ENCODE measurements at regions not wholly inside any gene's neighbourhood (a gene's known extent, or its start where the extent isn't known, plus 50 kb on each side); places are given as distances from the start of the nearest gene placed in this dataset.

DNA sequence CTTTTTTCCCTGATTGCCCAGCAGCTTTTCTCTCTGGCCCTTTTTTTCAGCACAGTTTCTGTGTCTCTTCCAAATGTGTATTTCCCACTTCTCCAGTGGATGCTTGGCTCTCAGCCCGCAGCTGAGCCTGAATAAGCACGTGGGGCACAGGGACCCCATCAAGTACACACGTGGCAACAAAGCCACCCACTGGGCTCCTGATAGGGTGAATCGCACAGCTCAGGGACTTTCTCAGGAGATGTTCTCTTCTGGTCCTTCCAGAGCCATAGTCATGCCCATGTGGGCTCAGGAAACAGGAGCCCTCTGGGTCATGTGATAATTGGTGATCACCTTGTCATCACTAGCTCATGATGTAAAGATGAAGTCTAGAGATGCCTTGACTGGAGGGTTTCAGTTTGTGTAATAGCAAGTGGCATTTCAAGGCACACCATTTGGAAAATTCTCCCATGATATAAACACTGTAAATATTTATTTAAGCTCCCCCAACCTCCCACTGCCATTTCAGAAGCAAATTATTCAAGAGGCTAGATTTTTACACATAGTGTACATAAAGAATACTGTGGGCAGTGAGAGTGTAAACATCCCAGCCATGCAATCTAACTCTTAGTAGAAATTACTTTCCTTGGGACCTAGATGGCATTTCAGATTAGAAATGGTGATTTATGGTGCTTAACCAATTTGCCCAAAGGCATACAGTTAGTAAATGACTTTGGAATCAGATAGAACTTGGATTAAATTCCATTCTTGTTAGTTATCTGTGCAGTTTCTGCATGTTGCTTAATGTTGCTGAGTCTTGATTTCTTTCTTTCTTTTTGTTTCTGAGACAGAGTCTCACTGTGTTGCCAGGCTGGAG, 597.5 kb downstream of the SLC4A3 start:
- TF ChIP-seq, protein P1, sequence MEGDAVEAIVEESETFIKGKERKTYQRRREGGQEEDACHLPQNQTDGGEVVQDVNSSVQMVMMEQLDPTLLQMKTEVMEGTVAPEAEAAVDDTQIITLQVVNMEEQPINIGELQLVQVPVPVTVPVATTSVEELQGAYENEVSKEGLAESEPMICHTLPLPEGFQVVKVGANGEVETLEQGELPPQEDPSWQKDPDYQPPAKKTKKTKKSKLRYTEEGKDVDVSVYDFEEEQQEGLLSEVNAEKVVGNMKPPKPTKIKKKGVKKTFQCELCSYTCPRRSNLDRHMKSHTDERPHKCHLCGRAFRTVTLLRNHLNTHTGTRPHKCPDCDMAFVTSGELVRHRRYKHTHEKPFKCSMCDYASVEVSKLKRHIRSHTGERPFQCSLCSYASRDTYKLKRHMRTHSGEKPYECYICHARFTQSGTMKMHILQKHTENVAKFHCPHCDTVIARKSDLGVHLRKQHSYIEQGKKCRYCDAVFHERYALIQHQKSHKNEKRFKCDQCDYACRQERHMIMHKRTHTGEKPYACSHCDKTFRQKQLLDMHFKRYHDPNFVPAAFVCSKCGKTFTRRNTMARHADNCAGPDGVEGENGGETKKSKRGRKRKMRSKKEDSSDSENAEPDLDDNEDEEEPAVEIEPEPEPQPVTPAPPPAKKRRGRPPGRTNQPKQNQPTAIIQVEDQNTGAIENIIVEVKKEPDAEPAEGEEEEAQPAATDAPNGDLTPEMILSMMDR (IDR thresholded peaks at IDR 0.05; ENCODE audit: unreplicated experiment): no peak
- H3K27ac Mint-ChIP-seq (ENCODE audit: low read depth, unreplicated experiment): peak overlapping the region; percentile 23
- H3K9me3 Mint-ChIP-seq (ENCODE audit: unreplicated experiment): no peaks in the 10 kb centered on the region
- peak; percentile 66 for DNase-seq (ENCODE audit: unreplicated experiment)
- H3K4me1 Mint-ChIP-seq (ENCODE audit: insufficient read depth, unreplicated experiment): peaks cover 38% of the 10 kb centered on the region
- H3K27me3 Mint-ChIP-seq (ENCODE audit: insufficient read depth, unreplicated experiment): no peaks in the 10 kb centered on the region
- POLR2A ChIA-PET: interaction anchor here (0.6 to 4.2 kb wide), 12 partner anchors 12 to 140 kb away, joined by 3 to 16 read pairs (median 4); no protein-coding TSS in a partner anchor
- intact Hi-C loops (cut with micrococcal nuclease): loop anchor here (5.0 kb wide), 1 partner anchor 258 kb away; no protein-coding TSS in a partner anchor
- no peak overlapping the region for H3K4me3 Mint-ChIP-seq (ENCODE audit: unreplicated experiment)
- BruUV-seq (replicated peaks): no TSS peak
- H3K36me3 Mint-ChIP-seq (ENCODE audit: insufficient read depth, unreplicated experiment): no peaks in the 10 kb centered on the region
- CTCF ChIA-PET: interaction anchor here (0.6 to 1.5 kb wide), 8 partner anchors 23 to 1116 kb away, joined by 3 to 5 read pairs (median 3); no protein-coding TSS in a partner anchor

DNA sequence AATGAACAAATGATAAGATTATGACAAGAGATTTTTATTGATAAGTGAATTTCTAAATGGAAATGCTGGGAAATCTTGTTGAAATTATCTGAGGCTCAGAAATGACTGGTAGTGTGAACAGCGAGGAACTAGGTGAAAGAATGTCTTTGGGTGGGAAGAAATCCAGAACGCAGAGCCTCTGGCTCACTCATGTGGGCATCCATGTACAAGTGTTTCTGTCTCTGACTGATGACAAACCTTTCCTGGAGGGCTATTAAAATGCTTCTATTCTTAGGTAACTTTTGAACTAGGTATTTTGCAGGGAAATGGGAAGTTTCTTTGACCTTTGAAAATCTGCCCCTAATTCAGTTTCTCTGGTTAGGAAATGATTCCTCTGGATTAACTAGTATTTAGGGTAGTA, 598.6 kb downstream of the SLC4A3 start:
- no peaks in the 10 kb centered on the region for H3K9me3 Mint-ChIP-seq (ENCODE audit: unreplicated experiment)
- intact Hi-C loops (cut with micrococcal nuclease): loop anchor here (5.0 kb wide), 1 partner anchor 259 kb away; no protein-coding TSS in a partner anchor
- H3K4me1 Mint-ChIP-seq (ENCODE audit: insufficient read depth, unreplicated experiment): peaks cover 33% of the 10 kb centered on the region
- no peak overlapping the region for H3K27ac Mint-ChIP-seq (ENCODE audit: low read depth, unreplicated experiment)
- TF ChIP-seq, protein P1 (IDR thresholded peaks at IDR 0.05; ENCODE audit: unreplicated experiment): no peak
- POLR2A ChIA-PET: interaction anchor here (1.6 to 4.2 kb wide), 4 partner anchors 27 to 54 kb away, joined by 4 to 16 read pairs (median 12); no protein-coding TSS in a partner anchor
- CTCF ChIA-PET: interaction anchor here (0.6 to 0.9 kb wide), 2 partner anchors 1348 to 1799 kb away, joined by 3 read pairs; no protein-coding TSS in a partner anchor
- H3K36me3 Mint-ChIP-seq (ENCODE audit: insufficient read depth, unreplicated experiment): no peaks in the 10 kb centered on the region
- no peaks in the 10 kb centered on the region for H3K27me3 Mint-ChIP-seq (ENCODE audit: insufficient read depth, unreplicated experiment)
- no peak for DNase-seq (ENCODE audit: unreplicated experiment)
- no TSS peak for BruUV-seq (replicated peaks)
- H3K4me3 Mint-ChIP-seq (ENCODE audit: unreplicated experiment): no peak overlapping the region

DNA sequence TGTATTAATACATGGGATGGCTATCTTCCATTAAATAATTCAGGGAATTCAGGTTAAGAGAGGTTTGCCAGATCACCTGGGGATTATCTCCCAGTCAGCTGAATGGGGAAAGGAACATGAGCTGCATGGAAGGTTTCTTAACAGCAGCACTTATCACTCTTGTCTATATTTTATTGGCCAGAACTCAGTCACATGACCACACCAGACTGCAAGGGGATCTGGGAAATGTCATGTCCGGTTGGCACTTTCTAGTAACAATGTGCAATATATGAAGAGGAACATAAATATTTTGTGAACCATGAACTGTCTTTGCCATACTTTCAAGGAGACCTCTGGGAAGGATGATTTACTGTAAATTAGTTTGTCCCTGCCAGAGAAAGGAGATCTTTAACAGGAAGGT, 599.1 kb downstream of the SLC4A3 start:
- no TSS peak for BruUV-seq (replicated peaks)
- no peak for DNase-seq (ENCODE audit: unreplicated experiment)
- ChIA-PET POLR2A (interaction anchor here (3.5 to 4.2 kb wide), 2 partner anchors 28 to 51 kb away, joined by 13 to 16 read pairs; no protein-coding TSS in a partner anchor), CTCF (interaction anchor here (0.9 kb wide), 1 partner anchor 1799 kb away, joined by 3 read pairs; no protein-coding TSS in a partner anchor)
- no peak overlapping the region for H3K4me3 Mint-ChIP-seq (ENCODE audit: unreplicated experiment)
- H3K27ac Mint-ChIP-seq (ENCODE audit: low read depth, unreplicated experiment): peak overlapping the region; percentile 23
- no peaks in the 10 kb centered on the region for H3K9me3 Mint-ChIP-seq (ENCODE audit: unreplicated experiment)
- no peaks in the 10 kb centered on the region for H3K27me3 Mint-ChIP-seq (ENCODE audit: insufficient read depth, unreplicated experiment)
- no peaks in the 10 kb centered on the region for H3K36me3 Mint-ChIP-seq (ENCODE audit: insufficient read depth, unreplicated experiment)
- TF ChIP-seq, protein P1 (IDR thresholded peaks at IDR 0.05; ENCODE audit: unreplicated experiment): no peak
- intact Hi-C loops (cut with micrococcal nuclease): loop anchor here (5.0 kb wide), 1 partner anchor 259 kb away; no protein-coding TSS in a partner anchor
- H3K4me1 Mint-ChIP-seq (ENCODE audit: insufficient read depth, unreplicated experiment): peaks cover 33% of the 10 kb centered on the region

DNA sequence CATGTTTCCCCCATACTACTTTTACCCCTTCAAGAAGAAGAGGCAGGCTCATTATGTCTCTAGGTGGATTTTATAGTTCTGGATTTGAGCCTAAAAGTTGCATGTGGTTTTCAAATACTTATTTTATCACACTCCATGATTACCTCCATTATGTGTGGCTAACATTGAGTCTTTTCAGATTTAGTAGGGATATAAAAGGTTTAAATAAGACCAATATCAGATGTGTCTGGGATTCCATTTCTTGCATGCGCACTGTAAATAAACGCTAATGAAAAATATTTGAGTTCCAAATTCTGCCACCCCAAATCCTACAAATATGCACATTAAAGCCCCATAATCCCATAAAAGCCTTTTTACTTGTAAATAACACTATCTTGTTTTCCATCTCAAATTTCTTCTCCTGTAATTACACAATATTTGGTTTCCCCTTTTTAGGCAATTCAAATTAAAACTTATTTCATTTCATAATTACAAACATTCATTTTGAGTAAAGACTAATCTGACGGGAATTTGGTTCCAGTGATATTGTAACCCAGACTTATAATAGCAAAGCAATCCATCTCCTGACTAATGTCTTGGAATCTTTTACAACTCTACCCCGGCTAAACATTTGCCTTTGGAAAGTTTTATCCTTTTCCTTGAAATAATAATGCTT, 600.0 kb downstream of the SLC4A3 start:
- H3K27me3 Mint-ChIP-seq (ENCODE audit: insufficient read depth, unreplicated experiment): no peaks in the 10 kb centered on the region
- H3K27ac Mint-ChIP-seq (ENCODE audit: low read depth, unreplicated experiment): peak overlapping the region; percentile 23
- intact Hi-C loops (cut with micrococcal nuclease): loop anchor here (5.0 kb wide), 1 partner anchor 260 kb away; no protein-coding TSS in a partner anchor
- H3K4me1 Mint-ChIP-seq (ENCODE audit: insufficient read depth, unreplicated experiment): peaks cover 33% of the 10 kb centered on the region
- ChIA-PET CTCF (no interaction called here), POLR2A (interaction anchor here (0.8 to 4.2 kb wide), 3 partner anchors 7 to 50 kb away, joined by 3 to 13 read pairs (median 4); no protein-coding TSS in a partner anchor)
- H3K9me3 Mint-ChIP-seq (ENCODE audit: unreplicated experiment): no peaks in the 10 kb centered on the region
- BruUV-seq (replicated peaks): no TSS peak
- TF ChIP-seq, protein P1 (IDR thresholded peaks at IDR 0.05; ENCODE audit: unreplicated experiment): no peak
- no peak overlapping the region for H3K4me3 Mint-ChIP-seq (ENCODE audit: unreplicated experiment)
- peak; percentile 21 for DNase-seq (ENCODE audit: unreplicated experiment)
- no peaks in the 10 kb centered on the region for H3K36me3 Mint-ChIP-seq (ENCODE audit: insufficient read depth, unreplicated experiment)
